GM18861 (cell line): ENCODE measurements at regions not wholly inside any gene's neighbourhood (a gene's known extent, or its start where the extent isn't known, plus 50 kb on each side); places are given as distances from the start of the nearest gene placed in this dataset.

ENCODE experiments used
- ATAC-seq: cut with Tn5 transposase; IDR thresholded peaks from one replicate; pipeline ENCODE4 v1.9.1; 2021; ENCODE audit not compliant: unreplicated experiment

DNA sequence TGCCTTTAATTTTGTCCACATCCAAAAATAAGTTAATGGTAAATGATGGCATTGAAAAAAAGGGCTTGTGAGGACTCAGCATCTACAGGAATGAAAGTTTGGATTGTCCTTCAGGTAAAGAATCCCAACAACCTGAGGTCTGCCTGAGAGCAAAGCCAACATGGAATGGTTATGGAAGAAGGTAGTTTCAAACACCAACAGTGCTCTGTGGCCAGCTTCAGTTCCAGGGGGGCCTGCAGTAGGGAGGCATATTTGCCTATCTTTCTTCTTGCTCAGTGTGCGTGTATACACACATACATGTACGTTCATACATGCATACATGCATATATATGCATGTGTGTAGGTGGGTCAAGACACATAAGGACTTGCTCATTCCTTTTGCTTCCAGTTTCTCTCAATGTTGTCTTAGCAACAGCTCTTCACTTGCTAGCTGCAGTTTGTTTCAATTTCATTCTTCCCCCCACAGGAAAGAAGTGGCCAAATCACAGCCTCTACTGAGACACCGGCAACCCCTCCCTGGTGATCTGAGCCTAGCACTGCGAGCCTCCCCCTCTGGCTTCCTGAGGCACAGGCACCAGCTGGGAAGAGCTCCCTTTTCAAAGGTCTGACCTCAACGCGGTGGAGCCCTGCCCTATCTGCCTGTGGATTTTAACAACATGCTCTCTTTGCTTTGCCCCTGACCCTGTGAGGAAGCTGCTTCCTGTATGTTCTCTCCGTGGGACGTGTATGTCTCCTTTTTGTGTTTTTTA, 146.2 kb downstream of the KLF13 start:
- ATAC-seq: peak; percentile 84

DNA sequence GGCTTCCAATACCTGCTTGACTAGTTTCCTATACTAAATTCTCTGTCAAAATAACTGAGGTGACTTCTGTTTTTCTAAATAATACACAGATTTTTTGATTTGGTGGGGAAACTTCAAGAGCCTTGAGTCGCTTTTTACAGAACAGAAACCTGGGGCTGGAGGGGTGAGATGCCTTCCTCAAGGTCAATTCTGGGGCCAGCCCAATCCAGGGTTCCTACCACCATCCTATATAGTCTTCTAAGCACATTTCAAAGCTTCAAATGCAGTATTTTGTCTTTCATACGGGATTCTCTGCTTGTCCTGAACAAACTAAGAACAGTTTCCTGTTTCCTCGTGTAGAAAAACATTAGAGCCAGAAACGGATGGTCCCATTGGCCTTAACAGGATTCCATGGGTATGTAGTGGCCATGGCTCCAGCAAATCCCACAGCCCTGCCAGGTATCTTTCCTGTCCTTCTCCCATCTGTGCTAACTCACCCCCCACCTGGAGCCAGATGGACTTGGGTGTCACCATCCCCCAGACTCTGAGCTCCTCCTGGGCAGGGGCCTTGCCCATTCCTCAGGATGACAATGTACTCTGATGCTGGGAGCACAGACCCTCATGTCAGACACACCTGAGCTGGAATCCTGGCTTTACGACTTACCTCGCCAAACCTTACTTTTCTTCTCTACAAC, 146.9 kb downstream of the KLF13 start:
- ATAC-seq: no peak

DNA sequence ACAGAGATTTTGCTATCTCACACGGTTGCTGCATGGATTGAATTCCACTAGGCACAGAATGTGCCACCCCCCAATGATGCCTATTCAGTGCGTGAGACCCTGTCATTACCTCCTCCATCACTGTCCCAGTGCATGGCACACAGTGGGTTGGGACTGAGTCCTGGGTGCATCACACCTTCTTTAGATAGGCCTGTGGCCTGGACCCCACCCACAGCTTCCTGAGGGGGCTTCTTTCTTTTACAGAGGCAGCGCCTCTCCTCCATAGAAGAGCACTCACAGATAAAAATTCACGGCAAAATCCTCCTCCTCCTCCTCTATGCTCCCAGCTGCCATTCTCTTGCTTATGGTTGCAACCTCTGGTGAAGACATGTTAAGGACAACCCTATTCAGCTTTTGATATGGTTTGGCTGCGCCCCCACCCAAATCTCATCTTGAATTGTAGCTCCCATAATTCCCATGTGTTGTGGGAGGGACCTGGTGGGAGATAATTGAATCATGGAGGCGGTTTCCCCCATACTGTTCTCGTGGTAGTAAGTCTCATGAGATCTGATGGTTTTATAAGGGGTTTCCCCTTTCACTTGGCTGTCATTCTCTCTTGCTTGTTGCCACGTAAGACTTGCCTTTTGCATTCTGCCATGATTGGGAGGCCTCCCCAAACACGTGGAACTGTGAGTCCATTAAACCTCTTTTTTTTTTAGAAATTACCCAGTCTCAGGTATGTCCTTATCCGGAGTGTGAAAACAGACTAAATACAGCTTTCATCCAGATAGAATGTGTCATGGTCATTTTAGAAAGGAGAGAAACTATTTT, 147.6 kb downstream of the KLF13 start:
- no peak for ATAC-seq

DNA sequence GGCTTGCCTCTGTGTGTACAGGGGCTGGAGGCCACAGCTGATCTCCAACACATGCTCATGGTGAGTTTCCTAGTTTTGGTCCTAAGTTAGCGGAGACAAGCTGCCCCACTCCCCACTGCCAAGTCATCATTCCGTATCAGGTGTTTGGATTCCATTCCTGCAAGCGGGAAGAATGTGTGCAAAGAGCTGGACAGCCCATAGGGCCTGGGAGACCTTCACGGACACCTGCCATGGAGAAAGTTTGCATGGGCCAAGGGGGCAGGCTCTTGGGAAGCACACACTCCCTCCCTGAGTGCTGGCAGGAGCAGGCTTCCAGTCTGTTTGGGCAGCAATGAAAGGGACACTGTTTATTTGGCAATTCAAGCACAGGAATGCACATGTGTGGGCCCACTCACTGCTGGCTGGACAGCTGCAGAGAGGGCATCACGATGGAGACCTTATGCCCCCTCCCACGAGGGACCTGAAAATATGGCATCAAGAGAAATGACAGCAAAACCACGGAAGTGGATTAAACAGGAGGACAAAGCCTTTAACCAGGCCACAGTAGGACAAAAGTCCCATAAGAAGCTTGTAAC, 149.7 kb downstream of the KLF13 start:
- ATAC-seq: no peak

DNA sequence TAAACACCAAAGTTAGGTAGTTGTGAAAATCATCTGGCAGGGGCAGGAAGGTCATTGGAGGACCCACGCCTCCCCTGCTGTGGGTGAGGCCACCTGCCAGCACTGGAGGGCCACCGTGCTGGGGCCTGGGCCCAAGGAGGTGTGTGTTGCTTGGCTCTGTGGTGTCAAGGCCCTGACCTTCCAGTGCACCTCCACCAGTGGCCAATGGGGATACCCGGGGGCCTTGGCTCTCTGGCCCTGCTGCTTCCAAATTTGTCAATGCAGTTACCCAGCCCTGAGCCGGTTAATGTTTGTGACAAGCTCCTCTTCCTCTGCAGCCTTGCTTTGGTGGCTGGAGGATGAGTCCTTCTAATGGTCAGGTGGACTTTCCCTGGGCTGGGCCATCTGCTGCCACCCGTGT, 150.2 kb downstream of the KLF13 start:
- no peak for ATAC-seq

DNA sequence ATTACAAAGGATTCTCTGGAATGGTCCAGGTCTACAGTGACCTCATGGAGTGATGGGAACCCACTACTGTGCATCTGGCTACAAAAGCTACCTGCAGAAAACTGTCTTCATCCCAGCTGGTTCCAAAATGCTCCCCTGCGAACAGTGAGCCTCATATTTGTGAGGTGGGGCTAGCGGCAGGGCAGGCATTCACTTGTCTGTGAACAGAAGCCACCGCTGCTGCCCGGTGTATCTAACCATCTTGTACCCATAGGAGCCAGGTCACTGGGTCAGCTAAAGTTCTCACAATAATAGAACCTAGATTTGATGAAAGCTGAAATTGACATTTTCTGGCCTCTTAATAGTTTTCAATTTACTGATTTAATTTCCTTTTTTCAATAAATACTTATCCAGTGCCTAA, 150.7 kb downstream of the KLF13 start:
- ATAC-seq: no peak

DNA sequence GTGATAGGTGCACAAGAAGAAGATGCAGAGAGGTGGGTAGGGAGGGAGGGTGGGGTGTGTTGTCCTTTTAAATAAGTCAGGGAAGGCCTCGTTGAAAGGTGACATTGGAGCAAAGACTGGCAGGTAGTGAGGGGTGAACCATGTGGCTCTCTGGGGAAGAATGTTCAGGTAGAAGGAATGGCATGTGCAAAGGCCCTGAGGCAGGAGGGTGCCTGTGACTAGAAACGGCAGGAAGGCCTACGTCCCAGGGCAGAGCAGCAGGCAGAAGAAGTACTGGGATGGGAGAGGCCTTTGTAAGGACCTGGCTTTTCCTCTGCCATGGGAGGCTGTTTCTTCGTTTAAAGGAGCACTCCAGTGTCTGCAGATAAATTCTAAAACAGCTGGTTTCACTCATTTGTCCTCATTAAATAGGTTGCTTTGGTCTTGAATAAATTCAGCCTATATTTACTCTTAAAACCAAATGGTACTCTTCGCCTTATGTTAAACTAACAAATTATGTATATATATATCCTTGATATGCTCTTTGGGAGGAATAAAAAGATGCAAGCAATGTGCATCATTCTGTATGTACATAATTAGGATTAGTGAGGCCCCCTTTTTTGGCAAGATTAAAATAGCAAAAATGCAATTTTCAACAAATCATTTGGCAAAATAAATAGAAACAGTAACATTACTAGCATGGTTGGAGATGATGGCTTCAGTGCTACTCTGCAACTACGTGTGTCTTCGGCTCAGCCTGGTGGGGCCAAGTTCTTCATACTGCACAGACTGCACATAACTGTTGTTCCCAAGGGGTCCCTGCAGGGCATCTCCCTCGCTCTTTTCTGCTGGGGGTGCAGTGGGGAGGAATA, 151.4 kb downstream of the KLF13 start:
- no peak for ATAC-seq

DNA sequence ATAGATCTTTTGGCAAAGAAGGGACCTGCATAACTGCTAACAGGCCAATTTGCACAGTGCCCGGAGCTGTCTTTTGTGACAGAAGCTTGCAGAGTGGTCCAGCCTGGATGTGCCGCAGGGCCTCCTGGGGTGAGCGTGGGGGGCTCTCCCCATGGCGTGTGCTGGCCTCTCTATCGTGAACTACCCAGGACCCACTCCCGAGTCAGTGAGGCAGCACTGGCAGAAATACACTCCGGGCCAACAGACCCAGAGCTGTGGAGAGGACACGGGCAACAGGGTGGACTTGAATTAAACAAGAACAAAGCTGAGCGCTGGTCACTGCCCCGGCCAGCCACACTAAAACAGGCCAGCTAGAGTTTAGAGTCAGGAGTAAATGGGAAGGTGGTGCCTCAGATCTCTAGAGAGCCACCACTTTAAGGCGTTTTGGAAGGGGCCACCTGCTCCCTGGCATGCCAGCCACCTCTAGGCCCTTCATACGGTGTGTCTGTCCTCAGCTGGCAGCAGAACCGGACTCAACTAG, 152.1 kb downstream of the KLF13 start:
- no peak for ATAC-seq

DNA sequence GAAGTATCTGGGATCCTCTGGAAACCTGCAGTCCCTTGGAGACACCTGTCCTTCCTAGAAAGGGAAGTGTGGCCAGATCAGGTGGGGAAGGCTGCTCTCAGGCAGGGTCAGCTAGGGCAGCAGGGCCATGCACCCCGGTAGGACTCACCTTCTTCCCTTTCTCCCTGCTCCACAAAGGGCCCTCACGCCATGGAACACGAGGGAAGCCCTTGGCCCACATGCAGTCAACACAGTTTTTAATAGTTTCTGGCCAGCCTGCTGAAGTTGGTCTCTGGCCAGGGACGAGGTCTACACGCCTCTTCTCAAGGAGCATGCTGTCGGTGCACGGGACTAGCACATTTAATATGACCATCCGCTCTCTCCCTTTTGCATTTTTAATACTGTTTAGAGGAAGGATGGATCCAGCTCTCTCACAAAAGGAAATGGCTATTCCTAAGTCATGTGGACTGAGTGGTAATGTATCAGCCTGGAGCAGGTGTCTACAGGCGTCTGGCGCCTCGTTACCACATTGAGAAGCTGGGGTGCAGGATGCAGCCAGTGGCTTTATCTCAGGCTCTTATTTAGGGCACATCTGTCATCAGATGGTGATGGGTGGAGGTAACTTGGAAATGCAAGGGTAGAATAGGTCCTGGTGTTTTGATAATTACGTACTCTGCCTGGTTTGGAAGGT, 153.9 kb downstream of the KLF13 start:
- ATAC-seq: no peak

DNA sequence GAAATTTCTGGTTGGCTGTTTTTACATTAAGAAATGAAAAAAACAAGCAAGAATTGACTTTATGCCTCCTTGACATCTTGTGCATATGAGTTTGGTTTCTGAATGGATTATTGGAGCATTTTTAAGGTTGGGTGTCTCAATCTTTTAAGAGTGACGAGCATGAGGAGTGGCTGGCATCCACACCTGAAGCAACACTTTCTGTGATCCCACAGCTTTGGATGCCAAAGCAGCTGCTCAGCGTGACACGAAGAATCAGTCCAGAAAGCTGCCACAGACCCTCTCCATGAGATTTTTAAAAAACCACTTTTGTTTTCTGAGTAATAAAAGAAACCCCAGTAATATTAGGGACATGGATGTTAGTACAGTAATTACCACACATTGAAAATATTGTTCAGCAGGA, 154.5 kb downstream of the KLF13 start:
- ATAC-seq: no peak

DNA sequence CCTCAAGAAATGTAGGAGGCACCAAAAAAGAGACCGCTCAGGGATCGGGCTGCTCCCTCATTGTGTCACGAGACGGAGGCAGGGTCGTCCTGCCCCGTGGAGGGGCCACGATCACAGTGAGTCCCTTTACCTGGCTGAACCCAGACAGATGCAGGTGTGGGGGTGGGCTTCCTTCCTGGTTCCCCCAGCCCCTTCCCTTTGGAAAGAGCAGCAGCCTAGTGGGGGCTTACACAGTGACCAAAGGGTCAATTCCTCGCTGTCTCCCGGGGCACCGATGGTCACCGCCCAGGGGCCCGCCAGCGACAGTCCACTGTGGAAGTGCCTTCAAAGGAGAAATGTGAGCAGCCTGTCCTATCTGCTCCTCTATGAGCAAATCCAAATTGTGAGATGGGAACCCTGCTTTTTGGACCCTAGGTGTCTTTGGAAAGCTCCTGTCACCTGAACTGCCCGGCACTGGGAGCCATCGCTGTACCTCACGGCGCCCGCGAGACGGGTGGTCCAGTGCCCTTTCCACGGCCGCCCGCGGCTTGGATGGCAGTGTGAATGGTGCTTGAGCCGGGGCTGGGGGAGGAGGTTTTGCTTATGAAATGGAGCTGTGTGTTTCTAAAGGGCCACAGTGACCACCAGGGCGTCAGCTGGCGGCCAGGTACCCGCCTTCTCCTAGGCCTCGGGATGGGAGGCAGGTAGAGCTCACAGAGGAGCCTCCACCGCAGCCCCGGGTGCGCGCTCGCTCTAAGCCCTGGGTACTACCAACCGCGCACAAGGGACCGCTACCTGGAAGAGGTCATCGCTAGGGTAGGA, 155.7 kb downstream of the KLF13 start:
- no peak for ATAC-seq

DNA sequence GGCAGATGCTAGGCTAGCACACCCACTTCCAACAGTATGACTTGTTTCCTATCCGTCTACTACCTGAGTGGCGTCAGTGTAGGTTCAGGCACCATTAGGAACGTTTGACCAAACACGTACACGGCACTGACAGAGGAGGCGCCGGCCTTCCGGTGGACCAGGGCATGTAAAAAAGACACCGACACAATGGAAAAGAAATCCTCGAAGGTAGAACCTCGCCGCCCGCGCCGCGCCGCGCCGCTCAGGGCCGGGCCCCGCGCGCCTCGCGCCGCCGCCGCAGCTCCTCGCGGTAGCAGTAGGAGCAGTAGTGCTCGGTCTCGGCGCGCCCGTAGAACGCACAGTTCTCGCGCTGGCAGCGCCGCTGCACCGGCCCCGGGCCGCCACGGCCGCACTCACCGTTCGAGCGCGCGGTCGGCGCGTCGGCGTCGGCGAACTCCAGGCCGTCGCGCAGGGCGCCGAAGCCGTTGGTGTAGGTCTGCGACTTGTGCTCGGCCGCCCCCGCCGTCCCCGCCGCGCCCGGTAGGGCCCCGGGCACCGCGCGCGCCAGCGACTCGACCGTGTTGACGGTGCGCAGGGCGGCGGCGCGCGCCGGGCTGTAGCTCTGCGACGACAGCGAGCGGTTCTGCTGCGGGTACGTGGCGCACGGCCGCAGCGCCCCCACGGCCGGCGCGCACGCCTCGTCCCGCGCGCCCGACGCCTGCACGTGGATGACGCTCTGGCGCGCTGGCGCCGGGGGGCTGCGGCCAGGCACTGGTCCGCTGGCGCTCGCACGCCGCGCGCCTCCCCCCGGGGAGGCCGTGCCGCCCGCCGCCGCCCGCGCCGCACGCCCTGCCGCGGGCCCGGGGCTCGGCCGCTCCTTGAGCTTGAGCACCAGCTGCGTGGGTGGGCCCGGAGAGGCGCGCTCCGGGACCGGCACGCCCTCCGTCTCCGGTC, 156.7 kb downstream of the KLF13 start:
- ATAC-seq: no peak

DNA sequence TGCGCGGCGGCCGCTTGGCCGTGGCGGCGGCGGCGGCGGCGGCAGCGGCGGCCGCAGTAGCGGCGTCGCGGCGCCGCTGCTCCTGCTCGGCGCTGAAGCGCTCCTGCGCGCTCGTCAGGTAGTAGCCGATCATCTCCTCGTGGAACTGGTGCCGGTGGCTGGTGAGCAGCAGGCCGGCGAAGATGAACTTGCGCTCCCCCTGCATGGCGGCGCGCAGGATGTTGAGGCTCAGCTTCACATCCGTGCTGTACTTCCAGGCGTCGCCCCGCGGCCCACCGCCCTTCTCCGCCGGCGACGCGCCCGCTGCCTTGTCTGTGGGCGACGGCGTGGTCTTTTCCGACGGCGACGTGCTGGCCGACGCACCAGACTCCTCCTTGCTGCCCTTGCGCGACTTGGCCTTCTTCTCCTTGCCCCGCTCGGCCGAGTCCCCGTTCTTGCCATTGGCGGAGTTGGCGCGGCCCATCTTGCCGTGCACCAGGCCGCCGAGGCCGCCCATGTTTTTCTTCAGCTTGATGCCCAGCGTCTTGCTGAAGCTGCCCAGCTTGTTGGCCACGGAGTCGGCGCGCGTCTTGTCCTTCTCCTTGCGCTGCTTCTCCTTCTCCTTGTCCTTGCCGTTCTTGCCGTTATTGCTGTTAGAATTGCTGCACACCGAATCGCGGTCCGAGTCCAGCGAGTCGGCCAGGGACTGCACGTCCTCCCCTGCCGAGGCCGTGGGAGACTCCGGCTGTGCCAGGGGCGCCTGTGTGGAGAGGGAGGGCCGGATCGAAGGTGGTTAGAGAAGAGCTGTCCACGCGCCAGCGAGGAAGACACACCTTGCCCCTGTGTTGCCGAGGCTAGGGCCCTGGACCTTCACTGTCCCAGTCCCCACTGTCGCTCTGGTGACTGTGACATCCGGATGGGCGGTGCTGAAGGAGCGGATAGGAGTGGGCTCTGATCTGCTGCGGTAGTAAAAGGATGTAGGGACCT, 157.6 kb downstream of the KLF13 start:
- ATAC-seq: no peak

DNA sequence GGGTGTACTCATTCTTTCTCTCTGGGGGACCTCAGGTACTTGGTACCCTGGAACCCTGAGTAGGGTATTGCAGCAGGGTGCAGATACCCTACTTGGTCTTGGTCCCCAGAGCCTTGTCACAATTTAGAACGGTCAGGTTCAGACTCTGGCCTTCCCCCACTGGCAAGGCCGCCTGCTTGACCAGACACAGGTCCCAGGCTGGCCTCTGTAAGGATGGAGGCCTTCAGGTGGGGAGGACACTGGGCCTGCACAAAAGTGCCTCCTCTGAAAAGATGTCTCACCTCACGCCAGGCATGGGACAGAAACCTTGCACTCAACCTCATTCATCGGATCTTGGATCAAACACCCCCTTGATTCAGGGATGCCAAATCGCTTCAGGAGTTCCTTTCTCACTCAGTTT, 158.4 kb downstream of the KLF13 start:
- no peak for ATAC-seq

DNA sequence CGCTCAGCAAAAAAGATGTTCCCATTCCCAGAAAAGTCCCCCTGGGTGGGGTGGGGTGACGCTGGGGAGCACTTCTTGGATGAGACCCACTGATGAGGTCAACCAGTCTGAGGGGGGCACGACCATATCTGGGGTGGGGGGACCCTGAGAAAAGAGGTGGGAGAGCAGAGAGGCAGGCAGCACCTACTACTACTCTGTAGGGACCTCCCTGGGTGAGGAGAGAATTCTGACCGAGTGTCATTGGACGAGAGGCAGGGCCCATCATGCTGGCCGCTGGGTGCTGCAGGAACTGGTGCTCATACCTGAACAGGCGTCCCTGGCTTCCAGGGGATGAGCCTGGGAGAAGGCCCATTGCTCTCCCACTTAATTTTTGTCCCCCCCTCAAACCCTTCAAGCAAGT, 158.8 kb downstream of the KLF13 start:
- no peak for ATAC-seq

DNA sequence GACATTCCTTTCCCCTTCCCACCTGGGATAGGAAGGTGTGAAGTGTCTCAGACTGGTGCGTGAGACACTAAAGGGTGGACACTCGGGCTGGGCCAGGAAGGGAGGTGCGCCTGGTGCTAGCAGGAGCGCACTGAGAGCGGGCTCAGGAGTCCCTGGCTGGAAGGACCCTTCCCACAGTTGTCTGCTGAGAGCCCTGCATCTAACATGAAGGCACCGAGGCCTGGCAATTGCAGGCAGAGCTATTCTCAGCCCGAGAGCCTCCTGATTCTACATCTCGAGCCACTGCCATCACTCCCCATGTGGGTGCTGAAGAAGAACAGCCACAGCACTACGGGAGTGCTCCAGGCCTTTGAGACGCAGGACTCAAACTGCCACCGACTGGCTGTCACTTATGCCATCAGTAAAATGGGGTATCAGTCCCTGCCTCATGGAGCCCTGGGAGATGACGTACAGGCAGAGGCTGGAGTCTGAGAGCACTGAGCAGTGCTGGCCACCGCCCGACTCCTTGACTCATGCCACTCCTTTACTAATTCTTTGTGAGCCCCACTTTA, 159.4 kb downstream of the KLF13 start:
- no peak for ATAC-seq

DNA sequence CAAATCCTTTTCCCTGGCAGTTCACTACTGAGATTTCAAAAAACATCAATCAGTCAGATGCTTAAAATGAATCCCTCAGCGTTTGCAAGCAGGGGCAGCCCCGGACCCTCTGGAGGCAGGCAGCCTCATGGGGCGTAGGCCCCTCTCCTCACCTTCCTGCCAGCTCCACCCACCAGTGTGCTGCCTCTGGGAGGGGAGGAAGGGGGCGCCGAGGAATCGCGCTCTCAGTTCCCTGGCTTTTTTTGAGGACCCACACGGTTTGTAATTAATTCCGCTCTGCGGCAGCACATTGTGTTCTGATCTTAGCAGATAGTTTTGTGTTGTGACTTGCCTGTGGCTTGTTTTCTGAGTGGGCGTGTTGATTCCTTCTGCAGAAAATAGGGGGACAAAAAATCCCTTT, 159.9 kb downstream of the KLF13 start:
- no peak for ATAC-seq
